Kidney epithelial cell (primary cell): ENCODE measurements at regions not wholly inside any gene's neighbourhood (a gene's known extent, or its start where the extent isn't known, plus 50 kb on each side); places are given as distances from the start of the nearest gene placed in this dataset.
"Not testable (repeated sequence)": the region's sequence is repeated elsewhere in the genome, so short reads cannot be mapped to it uniquely, and the experiment has no call there.

Experiments used
- DNase-seq: peaks from one replicate; pipeline ENCODE4 v3.0.0-alpha.2; 2010; ENCODE audit warnings: low read depth
- H3K27me3 ChIP-seq: 2 replicates; pipeline ENCODE4 v1.6.0; 2011; ENCODE audit warnings: low read length; ENCODE audit not compliant: control insufficient read depth, insufficient read depth
- H3K36me3 ChIP-seq: 2 replicates; pipeline ENCODE4 v1.5.1; 2011; ENCODE audit warnings: low read length; ENCODE audit not compliant: control insufficient read depth, insufficient read depth
- H3K4me3 ChIP-seq: 2 replicates; pipeline ENCODE4 v1.5.1; 2011; ENCODE audit warnings: low read depth, mild to moderate bottlenecking, control low read depth, low read length
- CTCF ChIP-seq: IDR thresholded peaks from 2 replicates; pipeline ENCODE4 v1.5.1; 2011; ENCODE audit warnings: mild to moderate bottlenecking, moderate library complexity, low read length, control low read depth, inconsistent platforms; ENCODE audit not compliant: insufficient read depth, poor library complexity, severe bottlenecking

- TF ChIP-seq CTCF, result no peak
- Histone ChIP-seq H3K4me3 (no peak overlapping the region), H3K27me3 (no peaks in the 10 kb centered on the region), H3K36me3 (no peaks in the 10 kb centered on the region)
- DNase-seq, result no peak
Measured at GRCh38 chr2:142380372-142380771, 249.6 kb upstream of the LRP1B start.

- H3K4me3 ChIP-seq, H3K27me3 ChIP-seq, DNase-seq, H3K36me3 ChIP-seq: not testable (repeated sequence)
Measured at GRCh38 chr2:142362069-142362468, 231.3 kb upstream of the LRP1B start.

GRCh38 chr2:142347751-142348150, 216.9 kb upstream of the LRP1B start:
- no peaks in the 10 kb centered on the region for H3K36me3 ChIP-seq
- H3K27me3 ChIP-seq, result no peaks in the 10 kb centered on the region
- TF ChIP-seq CTCF, result no peak
- DNase-seq, result no peak
- no peak overlapping the region for H3K4me3 ChIP-seq

- Histone ChIP-seq H3K27me3 (no peaks in the 10 kb centered on the region), H3K4me3 (no peak overlapping the region), H3K36me3 (no peaks in the 10 kb centered on the region)
- no peak for TF ChIP-seq CTCF
- DNase-seq, result no peak
Measured at GRCh38 chr2:142339261-142339660, 208.4 kb upstream of the LRP1B start.

- no peak overlapping the region for H3K4me3 ChIP-seq
- DNase-seq, result no peak
- TF ChIP-seq CTCF, result no peak
- H3K36me3 ChIP-seq, result no peaks in the 10 kb centered on the region
- H3K27me3 ChIP-seq, result no peaks in the 10 kb centered on the region
Measured at GRCh38 chr2:142332196-142332595, 201.4 kb upstream of the LRP1B start.

GRCh38 chr2:142330458-142330857, 199.6 kb upstream of the LRP1B start:
- no peak for TF ChIP-seq CTCF

More at GRCh38 chr2:142330458-142330857, 199.6 kb upstream of the LRP1B start:
- no peak for DNase-seq
- H3K36me3 ChIP-seq, result no peaks in the 10 kb centered on the region
- no peak overlapping the region for H3K4me3 ChIP-seq
- H3K27me3 ChIP-seq, result no peaks in the 10 kb centered on the region
